H1 (cell line): ENCODE measurements at regions not wholly inside any gene's neighbourhood (a gene's known extent, or its start where the extent isn't known, plus 50 kb on each side); places are given as distances from the start of the nearest gene placed in this dataset.

ENCODE experiments used
- CBX8 ChIP-seq: fragments of 300-800, 300-1000 bp; sonication (generic); IDR thresholded peaks from 2 replicates; pipeline ENCODE4 v1.7.1; 2016; ENCODE audit warnings: low read depth, low read length, borderline replicate concordance
- CHD7 ChIP-seq: fragments of 300-600 bp; sonication (generic); IDR thresholded peaks from 2 replicates; pipeline ENCODE4 v1.7.1; 2012; ENCODE audit warnings: low read length, moderate library complexity, mild to moderate bottlenecking, inconsistent platforms; ENCODE audit not compliant: insufficient replicate concordance
- JUND ChIP-seq: IDR thresholded peaks from 2 replicates; pipeline ENCODE4 v1.6.1; 2011; ENCODE audit warnings: mild to moderate bottlenecking, improper control_type of control experiment, low read length
- PHF8 ChIP-seq: fragments of 200-600 bp; sonication (generic); conservative IDR thresholded peaks from 2 replicates; pipeline ENCODE4 v1.7.1; 2012; ENCODE audit warnings: low read depth, mild to moderate bottlenecking, inconsistent platforms, low read length, moderate library complexity
- RFX5 ChIP-seq: IDR thresholded peaks from 2 replicates; pipeline ENCODE4 v1.6.1; 2011; ENCODE audit warnings: low read depth, low read length, improper control_type of control experiment, borderline replicate concordance
- RXRA ChIP-seq: IDR thresholded peaks from 2 replicates; pipeline ENCODE4 v1.6.1; 2011; ENCODE audit warnings: low read depth, mild to moderate bottlenecking, low read length, moderate library complexity; ENCODE audit not compliant: insufficient read depth
- SUZ12 ChIP-seq: fragments of 200-600 bp; sonication (generic); IDR thresholded peaks from 2 replicates; pipeline ENCODE4 v1.6.1; 2012; ENCODE audit warnings: mild to moderate bottlenecking, inconsistent platforms, low read length, moderate library complexity, mixed read lengths
- YY1 ChIP-seq: IDR thresholded peaks from 2 replicates; pipeline ENCODE4 v1.6.1; 2011; ENCODE audit warnings: low read depth, mild to moderate bottlenecking, low read length

GRCh38 chr6:113402544-113402943, 454.6 kb upstream of the MARCKS start (continued):
- TF ChIP-seq RFX5 (no peak), RXRA (no peak), CBX8 (no peak), PHF8 (no peak), CHD7 (no peak), JUND (no peak), YY1 (no peak), SUZ12 (no peak)
- TF ChIP-seq, all 59 proteins: peak for 0
